Activated naive CD8-positive, alpha-beta T cell treated with anti-CD3 and anti-CD28 coated beads for 36 hours (primary cell): ENCODE measurements at regions not wholly inside any gene's neighbourhood (a gene's known extent, or its start where the extent isn't known, plus 50 kb on each side); places are given as distances from the start of the nearest gene placed in this dataset.
"Not testable (repeated sequence)": the region's sequence is repeated elsewhere in the genome, so short reads cannot be mapped to it uniquely, and the experiment has no call there.

Experiments
- DNase-seq: peaks from one replicate; pipeline ENCODE4 v3.0.0; 2021
- H3K27ac Mint-ChIP-seq: one replicate; pipeline ENCODE4 v1.8.0; 2022; ENCODE audit warnings: mild to moderate bottlenecking, moderate library complexity, mixed read lengths
- H3K27me3 Mint-ChIP-seq: one replicate; pipeline ENCODE4 v1.8.0; 2022; ENCODE audit warnings: mild to moderate bottlenecking, mixed read lengths
- H3K36me3 Mint-ChIP-seq: one replicate; pipeline ENCODE4 v1.8.0; 2021; ENCODE audit warnings: mild to moderate bottlenecking, mixed read lengths
- H3K4me1 Mint-ChIP-seq: one replicate; pipeline ENCODE4 v1.8.0; 2021; ENCODE audit warnings: mixed read lengths
- H3K4me3 Mint-ChIP-seq: one replicate; pipeline ENCODE4 v1.8.0; 2022; ENCODE audit warnings: mild to moderate bottlenecking, moderate library complexity, mixed read lengths
- H3K9me3 Mint-ChIP-seq: one replicate; pipeline ENCODE4 v1.8.0; 2022; ENCODE audit warnings: mixed read lengths

DNA sequence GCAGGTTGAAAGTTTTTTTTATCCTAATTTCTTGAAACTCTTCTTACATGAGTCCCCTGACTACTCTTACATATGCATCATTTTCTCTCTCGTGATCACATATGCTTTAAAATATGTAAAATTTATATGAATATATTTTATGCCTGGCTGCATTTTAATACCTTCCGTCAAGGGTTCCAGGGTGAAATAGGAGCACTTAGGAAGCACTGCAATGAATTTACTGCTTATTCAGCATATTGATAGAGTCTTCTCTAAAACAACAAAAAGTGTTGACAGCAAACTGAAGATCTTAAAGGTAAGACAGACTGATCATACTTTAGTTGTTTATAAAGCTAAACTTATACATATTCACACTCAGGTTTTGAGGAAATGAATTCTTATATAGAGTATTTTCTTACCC, 1191.6 kb upstream of the CRIM1 start:
- no peak for DNase-seq
- Mint-ChIP-seq H3K4me1 (no peaks in the 10 kb centered on the region), H3K36me3 (no peaks in the 10 kb centered on the region), H3K9me3 (no peaks in the 10 kb centered on the region), H3K27ac (no peak overlapping the region), H3K27me3 (no peaks in the 10 kb centered on the region), H3K4me3 (no peak overlapping the region)

GRCh38 chr2:35160871-35161270, 1194.7 kb upstream of the CRIM1 start:
- Mint-ChIP-seq H3K27me3 (no peaks in the 10 kb centered on the region), H3K27ac (no peak overlapping the region)

DNA sequence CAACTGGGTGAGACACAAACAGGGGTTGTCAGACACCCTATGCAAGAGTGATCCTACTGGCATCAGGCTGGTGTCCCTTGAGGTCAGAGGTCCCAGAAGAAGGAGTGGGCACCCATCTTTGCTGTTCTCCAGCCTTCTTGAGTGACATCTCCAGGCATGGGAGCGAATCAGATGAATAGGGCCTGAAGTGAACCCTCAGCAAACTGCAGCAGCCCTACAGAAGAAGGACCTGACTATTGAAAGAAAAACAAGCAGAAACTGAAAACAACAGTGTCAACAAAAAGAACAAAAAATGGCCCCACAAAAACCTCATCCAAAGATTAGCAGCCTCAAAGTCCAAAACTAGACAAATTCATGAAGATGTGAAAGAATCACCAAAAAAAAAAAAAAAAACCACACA, 1229.7 kb upstream of the CRIM1 start:
- H3K27ac Mint-ChIP-seq, result no peak overlapping the region
- H3K4me3 Mint-ChIP-seq, result no peak overlapping the region
- H3K36me3 Mint-ChIP-seq, result no peaks in the 10 kb centered on the region
- H3K4me1 Mint-ChIP-seq, result no peaks in the 10 kb centered on the region
- H3K9me3 Mint-ChIP-seq, result peaks cover 5% of the 10 kb centered on the region
- H3K27me3 Mint-ChIP-seq, result no peaks in the 10 kb centered on the region
- no peak for DNase-seq

More at GRCh38 chr2:35160871-35161270, 1194.7 kb upstream of the CRIM1 start:
- no peak for DNase-seq
- H3K36me3 Mint-ChIP-seq, result no peaks in the 10 kb centered on the region
- no peaks in the 10 kb centered on the region for H3K4me1 Mint-ChIP-seq
- H3K9me3 Mint-ChIP-seq, result no peaks in the 10 kb centered on the region
- no peak overlapping the region for H3K4me3 Mint-ChIP-seq

GRCh38 chr2:35125278-35125677, 1230.3 kb upstream of the CRIM1 start:
- no peak overlapping the region for H3K27ac Mint-ChIP-seq
- DNase-seq, result no peak
- H3K9me3 Mint-ChIP-seq, result peaks cover 2% of the 10 kb centered on the region
- no peaks in the 10 kb centered on the region for H3K27me3 Mint-ChIP-seq
- no peaks in the 10 kb centered on the region for H3K36me3 Mint-ChIP-seq
- H3K4me1 Mint-ChIP-seq, result no peaks in the 10 kb centered on the region
- no peak overlapping the region for H3K4me3 Mint-ChIP-seq

- Mint-ChIP-seq H3K36me3 (no peaks in the 10 kb centered on the region), H3K4me1 (no peaks in the 10 kb centered on the region), H3K27me3 (no peaks in the 10 kb centered on the region), H3K27ac (no peak overlapping the region), H3K9me3 (peaks cover 5% of the 10 kb centered on the region), H3K4me3 (no peak overlapping the region)
- no peak for DNase-seq
Measured at GRCh38 chr2:35116151-35116550, 1239.4 kb upstream of the CRIM1 start.

DNA sequence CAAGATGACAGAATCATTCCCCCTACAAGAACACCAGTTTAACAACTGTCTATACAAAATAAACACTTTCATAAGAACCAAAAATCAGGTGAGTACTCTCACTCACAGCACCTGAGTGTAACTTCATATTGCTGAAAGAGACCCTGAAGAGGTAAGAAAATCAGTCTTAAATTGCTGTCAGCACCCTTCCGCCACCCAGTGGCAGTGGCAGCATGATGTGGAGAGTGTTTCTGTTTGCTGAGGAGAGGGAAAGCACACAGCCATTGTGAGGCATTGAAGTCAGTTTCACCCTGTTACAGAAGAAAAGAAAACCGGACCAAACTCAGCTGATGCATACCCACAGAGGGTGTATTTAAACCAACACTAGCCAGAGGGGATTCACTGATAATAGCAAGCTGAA, 1240.8 kb upstream of the CRIM1 start:
- H3K9me3 Mint-ChIP-seq, result peaks cover 7% of the 10 kb centered on the region
- H3K27me3 Mint-ChIP-seq, result no peaks in the 10 kb centered on the region
- no peaks in the 10 kb centered on the region for H3K36me3 Mint-ChIP-seq
- no peaks in the 10 kb centered on the region for H3K4me1 Mint-ChIP-seq
- H3K4me3 Mint-ChIP-seq, result no peak overlapping the region
- no peak for DNase-seq
- no peak overlapping the region for H3K27ac Mint-ChIP-seq

DNA sequence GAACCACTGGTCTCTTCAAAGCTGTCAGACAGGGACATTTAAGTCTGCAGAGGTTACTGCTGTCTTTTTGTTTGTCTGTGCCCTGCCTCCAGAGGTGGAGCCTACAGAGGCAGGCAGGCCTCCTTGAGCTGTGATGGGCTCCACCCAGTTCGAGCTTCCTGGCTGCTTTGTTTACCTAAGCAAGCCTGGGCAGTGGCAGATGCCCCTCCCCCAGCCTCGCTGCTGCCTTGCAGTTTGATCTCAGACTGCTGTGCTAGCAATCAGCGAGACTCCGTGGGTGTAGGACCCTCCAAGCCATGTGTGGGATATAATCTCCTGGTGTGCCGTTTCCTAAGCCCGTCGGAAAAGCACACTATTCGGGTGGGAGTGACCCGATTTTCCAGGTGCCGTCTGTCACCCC, 1243.2 kb upstream of the CRIM1 start:
- H3K36me3 Mint-ChIP-seq, H3K27me3 Mint-ChIP-seq, H3K9me3 Mint-ChIP-seq, DNase-seq, H3K4me3 Mint-ChIP-seq, H3K4me1 Mint-ChIP-seq, H3K27ac Mint-ChIP-seq: not testable (repeated sequence)

GRCh38 chr2:35104309-35104708, 1251.3 kb upstream of the CRIM1 start:
- Mint-ChIP-seq H3K4me1 (no peaks in the 10 kb centered on the region), H3K4me3 (no peak overlapping the region), H3K9me3 (peaks cover 2% of the 10 kb centered on the region), H3K36me3 (no peaks in the 10 kb centered on the region), H3K27me3 (no peaks in the 10 kb centered on the region), H3K27ac (no peak overlapping the region)
- DNase-seq, result no peak

GRCh38 chr2:35099342-35099741, 1256.2 kb upstream of the CRIM1 start:
- Mint-ChIP-seq H3K27ac (no peak overlapping the region), H3K4me1 (no peaks in the 10 kb centered on the region), H3K4me3 (no peak overlapping the region), H3K27me3 (no peaks in the 10 kb centered on the region), H3K9me3 (peaks cover 2% of the 10 kb centered on the region), H3K36me3 (no peaks in the 10 kb centered on the region)
- DNase-seq, result no peak

GRCh38 chr2:35082072-35082471, 1273.5 kb upstream of the CRIM1 start:
- H3K27me3 Mint-ChIP-seq, result no peaks in the 10 kb centered on the region
- no peak for DNase-seq
- peaks cover 5% of the 10 kb centered on the region for H3K9me3 Mint-ChIP-seq
- no peaks in the 10 kb centered on the region for H3K4me1 Mint-ChIP-seq
- H3K4me3 Mint-ChIP-seq, result no peak overlapping the region
- H3K27ac Mint-ChIP-seq, result no peak overlapping the region
- H3K36me3 Mint-ChIP-seq, result no peaks in the 10 kb centered on the region

DNA sequence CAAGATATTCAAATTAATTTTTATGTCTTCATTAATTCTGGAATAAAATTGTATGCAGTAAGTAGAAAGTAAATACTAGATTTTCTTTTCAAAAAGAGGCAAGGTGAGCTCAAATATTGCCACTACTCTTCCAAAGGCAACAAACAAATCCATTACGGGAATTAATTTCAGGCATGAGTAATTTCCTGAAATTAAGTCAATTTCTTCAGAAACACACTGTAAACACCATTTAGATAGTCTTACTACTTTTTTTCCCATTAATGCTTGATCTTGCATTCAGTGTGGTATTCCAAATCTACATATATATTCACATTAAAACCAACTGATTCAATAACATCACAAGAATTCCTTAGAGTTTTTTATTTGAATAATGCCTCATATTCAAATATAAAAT, 1274.0 kb upstream of the CRIM1 start:
- no peaks in the 10 kb centered on the region for H3K36me3 Mint-ChIP-seq

DNA sequence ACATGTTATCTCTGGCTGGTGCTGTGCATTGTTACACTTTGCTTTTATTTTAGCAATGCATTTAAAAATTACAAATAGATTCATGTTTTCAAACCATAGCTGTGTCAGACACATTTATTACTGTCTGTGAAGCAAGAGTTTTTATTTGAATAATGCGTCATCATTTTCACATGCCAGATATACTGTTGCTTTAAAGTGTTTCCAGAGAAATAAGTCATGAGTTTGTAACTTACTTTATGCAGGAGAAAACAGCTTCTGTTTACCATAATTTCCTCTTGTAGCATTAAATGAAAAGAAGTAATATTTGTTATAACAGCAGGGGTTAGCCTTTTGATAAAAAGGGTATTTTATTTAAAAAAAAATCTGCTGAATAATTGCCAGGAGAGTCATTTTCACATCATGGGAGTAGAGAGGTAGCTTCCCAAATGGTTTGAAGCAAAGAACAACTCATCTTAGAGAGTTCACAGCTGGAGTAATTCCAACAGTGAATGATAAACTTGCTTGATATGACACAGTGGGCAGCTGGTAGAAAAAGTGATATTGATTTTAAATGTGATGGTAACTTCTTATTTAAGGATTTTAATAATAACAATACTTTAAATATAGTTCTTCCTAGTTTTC, 1274.5 kb upstream of the CRIM1 start:
- Mint-ChIP-seq H3K4me3 (no peak overlapping the region), H3K27me3 (no peaks in the 10 kb centered on the region), H3K36me3 (no peaks in the 10 kb centered on the region), H3K9me3 (no peaks in the 10 kb centered on the region), H3K4me1 (no peaks in the 10 kb centered on the region), H3K27ac (no peak overlapping the region)
- DNase-seq, result no peak

More for the DNA sequence above, 1274.0 kb upstream of the CRIM1 start:
- H3K9me3 Mint-ChIP-seq, result peaks cover 3% of the 10 kb centered on the region
- no peak overlapping the region for H3K4me3 Mint-ChIP-seq
- no peak for DNase-seq
- no peaks in the 10 kb centered on the region for H3K4me1 Mint-ChIP-seq
- no peak overlapping the region for H3K27ac Mint-ChIP-seq
- no peaks in the 10 kb centered on the region for H3K27me3 Mint-ChIP-seq

DNA sequence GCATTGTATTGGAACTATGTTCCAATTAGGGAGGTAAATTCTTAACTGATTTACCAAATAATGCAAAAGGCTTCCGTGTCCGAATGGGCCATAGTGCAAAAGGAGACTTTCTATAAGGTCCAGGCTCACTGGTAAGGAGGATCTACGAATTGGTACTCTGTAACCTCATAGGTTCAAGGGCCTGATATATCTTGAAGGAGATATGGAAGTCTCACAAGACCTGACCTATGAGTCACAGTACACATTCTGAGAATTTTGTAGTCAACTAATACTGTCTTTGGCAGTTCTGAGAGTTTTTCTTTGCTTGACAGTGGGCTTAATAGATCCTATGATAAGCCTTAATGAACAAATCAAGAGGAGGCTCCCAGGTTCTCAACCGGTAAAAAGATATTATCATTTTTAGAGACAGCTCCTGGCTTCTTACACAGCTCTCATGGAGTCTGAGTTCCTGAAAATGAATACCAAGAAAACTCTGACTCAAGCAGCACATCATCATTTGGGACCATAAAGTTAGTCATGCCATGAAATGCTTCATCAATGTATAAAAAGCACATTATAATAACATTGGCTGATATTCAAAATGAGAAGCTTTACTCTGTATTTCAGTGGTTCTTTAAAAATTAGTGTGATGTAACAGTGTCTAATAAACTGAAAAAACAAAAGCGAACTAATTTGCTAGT, 1275.2 kb upstream of the CRIM1 start:
- Mint-ChIP-seq H3K4me1 (no peaks in the 10 kb centered on the region), H3K9me3 (no peaks in the 10 kb centered on the region), H3K4me3 (no peak overlapping the region), H3K27me3 (no peaks in the 10 kb centered on the region), H3K36me3 (no peaks in the 10 kb centered on the region), H3K27ac (no peak overlapping the region)
- no peak for DNase-seq

GRCh38 chr2:35067420-35067819, 1288.2 kb upstream of the CRIM1 start:
- no peaks in the 10 kb centered on the region for H3K27me3 Mint-ChIP-seq
- no peak overlapping the region for H3K4me3 Mint-ChIP-seq
- H3K4me1 Mint-ChIP-seq, result no peaks in the 10 kb centered on the region
- H3K27ac Mint-ChIP-seq, result no peak overlapping the region
- H3K36me3 Mint-ChIP-seq, result no peaks in the 10 kb centered on the region
- no peak for DNase-seq
- peaks cover 12% of the 10 kb centered on the region for H3K9me3 Mint-ChIP-seq

DNA sequence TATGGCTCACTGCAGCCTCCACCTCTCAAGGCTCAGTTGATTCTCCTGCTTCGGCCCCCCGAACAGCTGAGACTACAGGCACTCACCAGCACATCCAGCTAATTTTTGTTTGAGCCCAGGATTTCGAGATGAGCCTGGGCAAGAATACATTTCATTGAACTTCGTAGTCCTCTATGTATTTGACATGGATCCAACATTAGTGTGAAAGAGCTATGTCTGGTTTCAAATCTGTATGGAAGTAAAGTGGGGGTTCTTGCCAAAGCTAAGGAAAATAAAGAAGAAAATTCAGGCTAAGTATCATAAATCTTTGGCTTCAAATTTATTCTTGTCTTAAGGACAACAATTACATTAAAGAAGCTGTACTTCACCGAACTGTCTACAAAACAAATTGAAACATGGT, 1291.7 kb upstream of the CRIM1 start:
- Mint-ChIP-seq H3K4me1 (no peaks in the 10 kb centered on the region), H3K36me3 (no peaks in the 10 kb centered on the region), H3K4me3 (no peak overlapping the region), H3K27ac (no peak overlapping the region), H3K27me3 (no peaks in the 10 kb centered on the region), H3K9me3 (peaks cover 3% of the 10 kb centered on the region)
- DNase-seq, result no peak

- H3K27me3 Mint-ChIP-seq, result no peaks in the 10 kb centered on the region
- H3K4me1 Mint-ChIP-seq, result no peaks in the 10 kb centered on the region
- no peak overlapping the region for H3K4me3 Mint-ChIP-seq
- no peak overlapping the region for H3K27ac Mint-ChIP-seq
- H3K36me3 Mint-ChIP-seq, result no peaks in the 10 kb centered on the region
- no peak for DNase-seq
- peaks cover 4% of the 10 kb centered on the region for H3K9me3 Mint-ChIP-seq
Measured at GRCh38 chr2:35035883-35036282, 1319.7 kb upstream of the CRIM1 start.
